Suprapubic skin (tissue), 4 donors: ENCODE measurements at regions not wholly inside any gene's neighbourhood (a gene's known extent, or its start where the extent isn't known, plus 50 kb on each side); places are given as distances from the start of the nearest gene placed in this dataset.

ENCODE experiments used
- DNase-seq, 2 donors: peaks; one replicate each; pipeline ENCODE4 v3.0.0-alpha.2; 2019; ENCODE audit warnings: low spot score in 2 of 2
- H3K27ac ChIP-seq: fragments of 200-600 bp; sonication (generic); one replicate; pipeline ENCODE4 v1.5.1; 2019
- H3K27me3 ChIP-seq: fragments of 200-600 bp; sonication (generic); one replicate; pipeline ENCODE4 v1.5.1; 2019
- H3K36me3 ChIP-seq: fragments of 200-600 bp; sonication (generic); one replicate; pipeline ENCODE4 v1.5.1; 2019
- H3K4me1 ChIP-seq: fragments of 200-600 bp; sonication (generic); one replicate; pipeline ENCODE4 v1.5.1; 2019
- H3K4me3 ChIP-seq: fragments of 200-600 bp; sonication (generic); one replicate; pipeline ENCODE4 v1.5.1; 2019; ENCODE audit warnings: mild to moderate bottlenecking
- H3K9me3 ChIP-seq: fragments of 200-600 bp; sonication (generic); one replicate; pipeline ENCODE4 v1.5.1; 2019
- CTCF ChIP-seq, 2 donors: fragments of 200-600 bp in 1 of 2; fragments of 450-650 bp in 1 of 2; sonication (generic) in 1 of 2; IDR thresholded peaks; one replicate each; pipeline ENCODE4 v1.5.1; 2016 to 2019; ENCODE audit warnings: antibody characterized with exemption in 2 of 2, mild to moderate bottlenecking in 1 of 2, moderate library complexity in 1 of 2
- EP300 ChIP-seq: sonication (generic); formaldehyde crosslinking; IDR thresholded peaks from one replicate; pipeline ENCODE4 v1.6.1; 2017; ENCODE audit warnings: antibody characterized with exemption
- POLR2A ChIP-seq, 2 donors: fragments of 450-650 bp; IDR thresholded peaks; one replicate each; pipeline ENCODE4 v1.6.1; 2017; ENCODE audit warnings: antibody characterized with exemption in 2 of 2, mild to moderate bottlenecking in 2 of 2, moderate library complexity in 2 of 2
- POLR2AphosphoS5 ChIP-seq, 3 donors: sonication (generic); formaldehyde crosslinking; IDR thresholded peaks; one replicate each; pipeline ENCODE4 v1.6.1; 2017; ENCODE audit warnings: antibody characterized with exemption in 3 of 3
- WGBS: methylation state at CpG from one replicate; pipeline ENCODE4 v1.1.5; 2018; 5-methylcytosine and 5-hydroxymethylcytosine counted together

DNA sequence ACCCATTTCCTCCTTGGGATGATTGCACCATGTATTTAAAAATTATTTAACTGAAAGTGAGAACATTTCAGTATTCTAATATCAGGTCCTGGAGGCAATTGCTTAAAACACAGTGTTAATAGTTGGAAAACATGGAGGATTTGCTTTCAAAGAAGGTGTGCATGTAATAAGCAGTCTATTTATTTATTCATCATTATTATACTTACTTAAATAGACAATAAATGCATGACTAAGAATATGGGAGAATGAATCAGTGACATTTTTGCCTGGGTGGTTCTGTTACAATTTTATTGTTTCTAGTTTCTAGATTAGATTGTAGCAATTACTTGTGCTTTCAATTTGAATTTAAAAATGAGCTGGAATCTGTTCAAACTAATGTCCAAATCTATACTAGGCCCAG, 145.5 kb downstream of the AREG start:
- Histone ChIP-seq H3K36me3 (no peaks in the 10 kb centered on the region), H3K27ac (no peak overlapping the region), H3K27me3 (no peaks in the 10 kb centered on the region), H3K9me3 (no peaks in the 10 kb centered on the region), H3K4me3 (no peak overlapping the region), H3K4me1 (no peaks in the 10 kb centered on the region)
- DNase-seq: no peak
- TF ChIP-seq EP300: no peak
- TF ChIP-seq POLR2A (IDR thresholded peaks at IDR 0.05): no peak
- TF ChIP-seq CTCF (IDR thresholded peaks at IDR 0.05): no peak

DNA sequence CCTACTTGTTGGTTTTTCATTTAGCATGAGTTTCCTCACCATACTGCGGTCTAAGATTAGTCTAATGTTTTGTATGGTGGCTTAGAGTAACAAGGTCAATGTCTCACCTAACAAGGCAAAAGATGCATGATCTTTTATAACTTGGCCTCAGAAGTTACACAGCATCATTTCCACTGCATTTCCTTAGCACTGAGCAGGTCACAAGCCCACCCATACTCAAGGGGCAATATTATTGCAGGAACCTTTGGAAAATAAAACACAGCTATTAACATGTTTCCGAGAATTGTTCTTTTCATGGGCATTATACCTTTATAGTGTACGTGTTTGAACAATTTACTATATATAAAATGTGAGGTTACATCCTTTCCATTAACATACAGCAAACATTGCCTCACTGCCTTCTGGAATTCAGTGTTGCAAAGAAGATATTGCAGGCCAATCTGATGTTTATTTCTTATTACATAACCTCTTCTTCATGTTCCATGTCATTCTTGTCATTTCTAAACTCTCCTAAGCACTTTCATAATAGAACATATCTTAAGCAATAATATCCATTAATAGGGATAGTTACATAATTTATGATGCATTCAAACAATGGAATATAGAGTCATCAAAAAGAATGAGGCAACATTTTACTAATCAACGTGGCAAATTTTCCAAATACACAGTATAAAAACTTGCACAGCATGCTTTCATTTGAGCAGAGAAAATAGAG, 153.8 kb downstream of the AREG start:
- no peaks in the 10 kb centered on the region for H3K36me3 ChIP-seq

DNA sequence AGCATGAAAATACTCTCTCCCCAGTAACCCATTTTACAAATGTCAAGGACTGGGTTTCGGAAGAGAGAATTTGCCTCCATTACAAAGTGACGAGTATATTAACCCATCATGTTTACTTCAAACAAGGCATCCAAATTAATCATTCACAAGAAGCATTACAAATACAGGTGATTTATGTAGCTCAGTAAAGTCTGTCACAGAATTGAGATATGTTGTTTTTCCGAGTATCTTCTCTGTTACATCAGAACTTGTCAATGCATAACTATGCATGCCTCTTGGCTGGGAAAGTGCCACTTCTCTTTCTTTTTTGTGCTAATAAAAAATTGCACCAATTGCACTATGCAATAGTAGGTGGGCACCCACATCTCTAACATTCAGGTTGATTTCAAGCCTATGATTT, 158.2 kb downstream of the AREG start:
- Histone ChIP-seq H3K27ac (no peak overlapping the region), H3K4me3 (no peak overlapping the region), H3K36me3 (no peaks in the 10 kb centered on the region), H3K9me3 (no peaks in the 10 kb centered on the region), H3K27me3 (no peaks in the 10 kb centered on the region), H3K4me1 (no peaks in the 10 kb centered on the region)
- WGBS: 64% methylated on average over 3 of the region's 3 CpGs
- TF ChIP-seq POLR2A (IDR thresholded peaks at IDR 0.05) (no peak), CTCF (IDR thresholded peaks at IDR 0.05) (no peak), POLR2AphosphoS5 (IDR thresholded peaks at IDR 0.05) (no peak), EP300 (no peak)
- DNase-seq: no peak

More for the DNA sequence above, 153.8 kb downstream of the AREG start:
- 75% methylated on average over 4 of the region's 4 CpGs for WGBS
- Histone ChIP-seq H3K27ac (no peak overlapping the region), H3K4me1 (no peaks in the 10 kb centered on the region), H3K27me3 (no peaks in the 10 kb centered on the region), H3K4me3 (no peak overlapping the region), H3K9me3 (peaks cover 6% of the 10 kb centered on the region)
- TF ChIP-seq POLR2AphosphoS5 (IDR thresholded peaks at IDR 0.05): no peak
- TF ChIP-seq CTCF (IDR thresholded peaks at IDR 0.05): no peak
- no peak for TF ChIP-seq EP300
- no peak for TF ChIP-seq POLR2A (IDR thresholded peaks at IDR 0.05)
- no peak for DNase-seq

DNA sequence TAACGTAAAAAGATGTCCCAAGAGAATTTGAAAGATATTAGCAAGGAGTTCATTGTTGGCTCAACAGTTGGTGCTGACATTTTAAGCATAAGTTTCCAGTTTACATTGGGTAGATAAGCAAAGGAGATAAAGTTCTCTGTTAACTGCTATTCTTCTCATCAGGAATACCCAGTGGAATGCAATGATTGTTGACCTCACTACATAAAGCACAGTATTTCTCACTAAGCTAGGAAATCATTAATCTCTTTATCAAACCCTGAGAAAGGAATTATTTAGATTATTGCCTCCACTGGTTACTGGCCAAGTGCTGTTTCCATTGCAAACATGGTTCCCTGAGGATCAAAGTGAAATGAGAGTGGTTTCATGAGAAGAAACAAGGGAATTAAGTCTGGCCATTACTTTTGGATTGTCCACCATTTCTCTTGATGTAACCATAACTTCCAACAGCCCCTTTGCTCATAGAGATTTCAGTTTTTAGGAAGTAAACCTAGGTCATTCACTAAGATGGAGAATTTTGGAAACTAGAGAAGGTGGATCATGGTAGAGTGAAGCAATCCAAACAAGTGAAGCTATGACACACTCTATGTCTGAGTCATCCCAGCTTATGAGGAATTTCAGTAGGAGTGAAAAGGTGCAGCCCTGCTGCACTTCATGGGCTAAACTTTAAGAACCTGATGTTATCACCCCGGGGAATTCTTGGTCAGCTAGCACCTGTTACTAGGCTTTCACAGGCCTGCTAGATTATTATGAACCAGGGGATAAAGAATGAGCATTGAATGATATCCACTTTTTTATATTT, 163.4 kb downstream of the AREG start:
- Histone ChIP-seq H3K9me3 (no peaks in the 10 kb centered on the region), H3K27ac (no peak overlapping the region), H3K4me3 (no peak overlapping the region), H3K36me3 (no peaks in the 10 kb centered on the region), H3K27me3 (no peaks in the 10 kb centered on the region), H3K4me1 (no peaks in the 10 kb centered on the region)
- DNase-seq: no peak
- TF ChIP-seq CTCF (IDR thresholded peaks at IDR 0.05) (no peak), POLR2AphosphoS5 (IDR thresholded peaks at IDR 0.05) (no peak), EP300 (no peak), POLR2A (IDR thresholded peaks at IDR 0.05) (no peak)
- 69% methylated on average over 2 of the region's 2 CpGs for WGBS

GRCh38 chr4:74610491-74610890, 165.6 kb downstream of the AREG start:
- Histone ChIP-seq H3K27ac (no peak overlapping the region), H3K4me3 (no peak overlapping the region), H3K36me3 (no peaks in the 10 kb centered on the region), H3K9me3 (no peaks in the 10 kb centered on the region), H3K4me1 (no peaks in the 10 kb centered on the region), H3K27me3 (no peaks in the 10 kb centered on the region)
- 93% methylated on average over 2 of the region's 2 CpGs for whole genome bisulfite sequencing
- no peak for DNase-seq
- TF ChIP-seq EP300 (no peak), POLR2A (IDR thresholded peaks at IDR 0.05) (no peak), POLR2AphosphoS5 (IDR thresholded peaks at IDR 0.05) (no peak), CTCF (IDR thresholded peaks at IDR 0.05) (no peak)
